ENCODE measurements at regions not wholly inside any gene's neighbourhood (a gene's known extent, or its start where the extent isn't known, plus 50 kb on each side); places are given as distances from the start of the nearest gene placed in this dataset.

- in situ Hi-C loops (cut with HindIII; ENCODE audit: low pct_unique_long_range_greater_than_20kb, low sequenced_read_pairs) = no loop called here
- DNase-seq (ENCODE audit: low read depth) = no peak
Measured at GRCh38 chr1:214229736-214230135, 51.2 kb upstream of the SMYD2 start.
